ENCODE measurements at regions not wholly inside any gene's neighbourhood (a gene's known extent, or its start where the extent isn't known, plus 50 kb on each side); places are given as distances from the start of the nearest gene placed in this dataset.
"Not testable (repeated sequence)": the region's sequence is repeated elsewhere in the genome, so short reads cannot be mapped to it uniquely, and the experiment has no call there.

GRCh38 chr1:173341971-173342370, 134.8 kb upstream of the TNFSF4 start:
- in situ Hi-C loops (cut with MboI; ENCODE audit: low sequenced_read_pairs): no loop called here

GRCh38 chr1:173342736-173343135, 134.4 kb upstream of the PRDX6 start:
- in situ Hi-C loops (cut with MboI; ENCODE audit: low sequenced_read_pairs): no loop called here

GRCh38 chr1:173344034-173344743, 132.9 kb upstream of the PRDX6 start:
- in situ Hi-C loops (cut with MboI; ENCODE audit: low sequenced_read_pairs): no loop called here

- in situ Hi-C loops (cut with MboI; ENCODE audit: low sequenced_read_pairs): no loop called here
These were observed 129.8 kb upstream of the PRDX6 start for GRCh38 chr1:173347282-173347818.

GRCh38 chr1:173352635-173353034, 124.5 kb upstream of the PRDX6 start:
- in situ Hi-C loops (cut with MboI; ENCODE audit: low sequenced_read_pairs): not testable (repeated sequence)

GRCh38 chr1:173353350-173353749, 123.8 kb upstream of the PRDX6 start:
- in situ Hi-C loops (cut with MboI; ENCODE audit: low sequenced_read_pairs): no loop called here

- in situ Hi-C loops (cut with MboI; ENCODE audit: low sequenced_read_pairs): no loop called here
These were observed 122.2 kb upstream of the PRDX6 start for GRCh38 chr1:173354937-173355280.

- in situ Hi-C loops (cut with MboI; ENCODE audit: low sequenced_read_pairs): no loop called here
These were observed 121.7 kb upstream of the PRDX6 start for GRCh38 chr1:173355281-173356031.

GRCh38 chr1:173356191-173356762, 120.9 kb upstream of the PRDX6 start:
- in situ Hi-C loops (cut with MboI; ENCODE audit: low sequenced_read_pairs): no loop called here

GRCh38 chr1:173360487-173361063, 116.6 kb upstream of the PRDX6 start:
- in situ Hi-C loops (cut with MboI; ENCODE audit: low sequenced_read_pairs): no loop called here

- in situ Hi-C loops (cut with MboI; ENCODE audit: low sequenced_read_pairs): no loop called here
These were observed 114.6 kb upstream of the PRDX6 start for GRCh38 chr1:173362543-173362942.

- in situ Hi-C loops (cut with MboI; ENCODE audit: low sequenced_read_pairs): no loop called here
These were observed 112.3 kb upstream of the PRDX6 start for GRCh38 chr1:173364827-173365226.

- in situ Hi-C loops (cut with MboI; ENCODE audit: low sequenced_read_pairs): no loop called here
These were observed 111.8 kb upstream of the PRDX6 start for GRCh38 chr1:173365341-173365740.

- in situ Hi-C loops (cut with MboI; ENCODE audit: low sequenced_read_pairs): no loop called here
These were observed 110.0 kb upstream of the PRDX6 start for GRCh38 chr1:173367136-173367535.

GRCh38 chr1:173370586-173370985, 106.5 kb upstream of the PRDX6 start:
- in situ Hi-C loops (cut with MboI; ENCODE audit: low sequenced_read_pairs): not testable (repeated sequence)

- in situ Hi-C loops (cut with MboI; ENCODE audit: low sequenced_read_pairs): not testable (repeated sequence)
These were observed 101.1 kb upstream of the PRDX6 start for GRCh38 chr1:173376065-173376464.

GRCh38 chr1:173377266-173377665, 99.9 kb upstream of the PRDX6 start:
- in situ Hi-C loops (cut with MboI; ENCODE audit: low sequenced_read_pairs): no loop called here

GRCh38 chr1:173383351-173383750, 93.8 kb upstream of the PRDX6 start:
- in situ Hi-C loops (cut with MboI; ENCODE audit: low sequenced_read_pairs): no loop called here

GRCh38 chr1:173388352-173388751, 88.8 kb upstream of the PRDX6 start:
- in situ Hi-C loops (cut with MboI; ENCODE audit: low sequenced_read_pairs): no loop called here

- in situ Hi-C loops (cut with MboI; ENCODE audit: low sequenced_read_pairs): no loop called here
These were observed 84.1 kb upstream of the PRDX6 start for GRCh38 chr1:173392895-173393658.

- in situ Hi-C loops (cut with MboI; ENCODE audit: low sequenced_read_pairs): no loop called here
These were observed 83.5 kb upstream of the PRDX6 start for GRCh38 chr1:173393659-173394000.
